Fibroblast of lung (primary cell): ENCODE measurements at regions not wholly inside any gene's neighbourhood (a gene's known extent, or its start where the extent isn't known, plus 50 kb on each side); places are given as distances from the start of the nearest gene placed in this dataset.

Source experiments
- EZH2 ChIP-seq: IDR thresholded peaks from 2 replicates; pipeline ENCODE4 v1.5.1; 2012; ENCODE audit warnings: low read length, control low read depth, mild to moderate bottlenecking; ENCODE audit errors: missing control alignments
- TF ChIP-seq, protein P1 (sequence below), 2 donors: IDR thresholded peaks in 1 of 2; conservative IDR thresholded peaks in 1 of 2; 1 replicate in 1 of 2; 2 replicates in 1 of 2; pipeline ENCODE4 v1.5.1; 2011 to 2012; ENCODE audit warnings: low read length in 2 of 2, control low read depth in 1 of 2, inconsistent platforms in 1 of 2, low read depth in 1 of 2, mild to moderate bottlenecking in 1 of 2

GRCh38 chr16:64846966-64847365, 274.9 kb downstream of the CDH11 start:
- TF ChIP-seq, protein P1, sequence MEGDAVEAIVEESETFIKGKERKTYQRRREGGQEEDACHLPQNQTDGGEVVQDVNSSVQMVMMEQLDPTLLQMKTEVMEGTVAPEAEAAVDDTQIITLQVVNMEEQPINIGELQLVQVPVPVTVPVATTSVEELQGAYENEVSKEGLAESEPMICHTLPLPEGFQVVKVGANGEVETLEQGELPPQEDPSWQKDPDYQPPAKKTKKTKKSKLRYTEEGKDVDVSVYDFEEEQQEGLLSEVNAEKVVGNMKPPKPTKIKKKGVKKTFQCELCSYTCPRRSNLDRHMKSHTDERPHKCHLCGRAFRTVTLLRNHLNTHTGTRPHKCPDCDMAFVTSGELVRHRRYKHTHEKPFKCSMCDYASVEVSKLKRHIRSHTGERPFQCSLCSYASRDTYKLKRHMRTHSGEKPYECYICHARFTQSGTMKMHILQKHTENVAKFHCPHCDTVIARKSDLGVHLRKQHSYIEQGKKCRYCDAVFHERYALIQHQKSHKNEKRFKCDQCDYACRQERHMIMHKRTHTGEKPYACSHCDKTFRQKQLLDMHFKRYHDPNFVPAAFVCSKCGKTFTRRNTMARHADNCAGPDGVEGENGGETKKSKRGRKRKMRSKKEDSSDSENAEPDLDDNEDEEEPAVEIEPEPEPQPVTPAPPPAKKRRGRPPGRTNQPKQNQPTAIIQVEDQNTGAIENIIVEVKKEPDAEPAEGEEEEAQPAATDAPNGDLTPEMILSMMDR (conservative IDR thresholded peaks at IDR 0.05 in 1 of 2, IDR thresholded peaks at IDR 0.05 in 1 of 2; ENCODE audit: low read depth in 1 of 2, low read length in 2 of 2), result no peak
- no peak for TF ChIP-seq EZH2
